ENCODE measurements at regions not wholly inside any gene's neighbourhood (a gene's known extent, or its start where the extent isn't known, plus 50 kb on each side); places are given as distances from the start of the nearest gene placed in this dataset.

DNA sequence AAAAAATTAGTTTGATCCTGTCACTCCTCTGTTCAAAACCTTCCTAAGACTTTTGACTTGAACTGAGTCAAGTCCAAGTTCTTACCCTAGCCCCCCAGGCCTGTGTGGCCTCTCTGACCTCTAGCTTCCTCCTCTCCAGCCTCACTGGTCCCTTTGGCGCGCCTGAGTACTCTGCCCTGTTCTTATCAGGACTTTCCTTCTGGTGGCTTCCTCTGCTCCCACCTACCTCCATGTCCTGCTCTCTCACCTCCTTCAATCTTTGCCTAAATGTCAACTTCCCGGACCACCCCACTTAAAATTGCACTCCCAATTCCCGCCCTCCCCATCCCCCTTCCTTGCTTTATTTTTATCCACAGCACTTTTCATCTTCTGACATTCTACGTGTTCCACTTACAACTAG, 526.1 kb upstream of the KLF4 start:
- no peaks in the 10 kb centered on the region for H3K4me1 ChIP-seq (ENCODE audit: control insufficient read depth in 4 of 4, insufficient read depth in 4 of 4, low read length in 3 of 4)
- H3K9ac ChIP-seq (ENCODE audit: low read depth in 1 of 2, low read length in 2 of 2), result no peak overlapping the region
- H3K27me3 ChIP-seq (ENCODE audit: control insufficient read depth in 4 of 4, insufficient read depth in 4 of 4, low read length in 3 of 4), result no peaks in the 10 kb centered on the region
- H3K4me3 ChIP-seq (ENCODE audit: low read depth in 1 of 3, low read length in 3 of 3), result no peak overlapping the region
- no peak for DNase-seq (ENCODE audit: low spot score)
- no peaks in the 10 kb centered on the region for H3K36me3 ChIP-seq (ENCODE audit: control insufficient read depth in 4 of 4, insufficient read depth in 3 of 4, low read depth in 1 of 4, low read length in 3 of 4)
- no peak overlapping the region for H3K27ac ChIP-seq (ENCODE audit: low read depth in 1 of 2, low read length in 2 of 2)
- TF ChIP-seq, protein P1, sequence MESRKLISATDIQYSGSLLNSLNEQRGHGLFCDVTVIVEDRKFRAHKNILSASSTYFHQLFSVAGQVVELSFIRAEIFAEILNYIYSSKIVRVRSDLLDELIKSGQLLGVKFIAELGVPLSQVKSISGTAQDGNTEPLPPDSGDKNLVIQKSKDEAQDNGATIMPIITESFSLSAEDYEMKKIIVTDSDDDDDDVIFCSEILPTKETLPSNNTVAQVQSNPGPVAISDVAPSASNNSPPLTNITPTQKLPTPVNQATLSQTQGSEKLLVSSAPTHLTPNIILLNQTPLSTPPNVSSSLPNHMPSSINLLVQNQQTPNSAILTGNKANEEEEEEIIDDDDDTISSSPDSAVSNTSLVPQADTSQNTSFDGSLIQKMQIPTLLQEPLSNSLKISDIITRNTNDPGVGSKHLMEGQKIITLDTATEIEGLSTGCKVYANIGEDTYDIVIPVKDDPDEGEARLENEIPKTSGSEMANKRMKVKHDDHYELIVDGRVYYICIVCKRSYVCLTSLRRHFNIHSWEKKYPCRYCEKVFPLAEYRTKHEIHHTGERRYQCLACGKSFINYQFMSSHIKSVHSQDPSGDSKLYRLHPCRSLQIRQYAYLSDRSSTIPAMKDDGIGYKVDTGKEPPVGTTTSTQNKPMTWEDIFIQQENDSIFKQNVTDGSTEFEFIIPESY (IDR thresholded peaks at IDR 0.05), result no peak
- TF ChIP-seq HNF4A (conservative IDR thresholded peaks at IDR 0.05), result no peak
- TF ChIP-seq FOXA2 (IDR thresholded peaks at IDR 0.05), result no peak
- TF ChIP-seq JUND (IDR thresholded peaks at IDR 0.05), result no peak
- TF ChIP-seq, protein P2, sequence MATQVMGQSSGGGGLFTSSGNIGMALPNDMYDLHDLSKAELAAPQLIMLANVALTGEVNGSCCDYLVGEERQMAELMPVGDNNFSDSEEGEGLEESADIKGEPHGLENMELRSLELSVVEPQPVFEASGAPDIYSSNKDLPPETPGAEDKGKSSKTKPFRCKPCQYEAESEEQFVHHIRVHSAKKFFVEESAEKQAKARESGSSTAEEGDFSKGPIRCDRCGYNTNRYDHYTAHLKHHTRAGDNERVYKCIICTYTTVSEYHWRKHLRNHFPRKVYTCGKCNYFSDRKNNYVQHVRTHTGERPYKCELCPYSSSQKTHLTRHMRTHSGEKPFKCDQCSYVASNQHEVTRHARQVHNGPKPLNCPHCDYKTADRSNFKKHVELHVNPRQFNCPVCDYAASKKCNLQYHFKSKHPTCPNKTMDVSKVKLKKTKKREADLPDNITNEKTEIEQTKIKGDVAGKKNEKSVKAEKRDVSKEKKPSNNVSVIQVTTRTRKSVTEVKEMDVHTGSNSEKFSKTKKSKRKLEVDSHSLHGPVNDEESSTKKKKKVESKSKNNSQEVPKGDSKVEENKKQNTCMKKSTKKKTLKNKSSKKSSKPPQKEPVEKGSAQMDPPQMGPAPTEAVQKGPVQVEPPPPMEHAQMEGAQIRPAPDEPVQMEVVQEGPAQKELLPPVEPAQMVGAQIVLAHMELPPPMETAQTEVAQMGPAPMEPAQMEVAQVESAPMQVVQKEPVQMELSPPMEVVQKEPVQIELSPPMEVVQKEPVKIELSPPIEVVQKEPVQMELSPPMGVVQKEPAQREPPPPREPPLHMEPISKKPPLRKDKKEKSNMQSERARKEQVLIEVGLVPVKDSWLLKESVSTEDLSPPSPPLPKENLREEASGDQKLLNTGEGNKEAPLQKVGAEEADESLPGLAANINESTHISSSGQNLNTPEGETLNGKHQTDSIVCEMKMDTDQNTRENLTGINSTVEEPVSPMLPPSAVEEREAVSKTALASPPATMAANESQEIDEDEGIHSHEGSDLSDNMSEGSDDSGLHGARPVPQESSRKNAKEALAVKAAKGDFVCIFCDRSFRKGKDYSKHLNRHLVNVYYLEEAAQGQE (IDR thresholded peaks at IDR 0.05), result no peak
- no peak for TF ChIP-seq GABPA (IDR thresholded peaks at IDR 0.05 in 1 of 2, conservative IDR thresholded peaks at IDR 0.05 in 1 of 2)
- no peak for TF ChIP-seq YY1 (IDR thresholded peaks at IDR 0.05)
- no peak for TF ChIP-seq HNF4G (IDR thresholded peaks at IDR 0.05)
- no peak for TF ChIP-seq SP1 (IDR thresholded peaks at IDR 0.05)
- TF ChIP-seq, protein P3, sequence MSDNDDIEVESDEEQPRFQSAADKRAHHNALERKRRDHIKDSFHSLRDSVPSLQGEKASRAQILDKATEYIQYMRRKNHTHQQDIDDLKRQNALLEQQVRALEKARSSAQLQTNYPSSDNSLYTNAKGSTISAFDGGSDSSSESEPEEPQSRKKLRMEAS (IDR thresholded peaks at IDR 0.05), result no peak
- TF ChIP-seq RAD21 (IDR thresholded peaks at IDR 0.05), result no peak
- TF ChIP-seq RXRA (IDR thresholded peaks at IDR 0.05), result no peak
- no peak for TF ChIP-seq NR2F2 (IDR thresholded peaks at IDR 0.05)
- no peak for TF ChIP-seq EGR1 (IDR thresholded peaks at IDR 0.05; ENCODE audit: low read depth in 2 of 2)
- no peak for TF ChIP-seq TAF1 (conservative IDR thresholded peaks at IDR 0.05)
- TF ChIP-seq, protein P4, sequence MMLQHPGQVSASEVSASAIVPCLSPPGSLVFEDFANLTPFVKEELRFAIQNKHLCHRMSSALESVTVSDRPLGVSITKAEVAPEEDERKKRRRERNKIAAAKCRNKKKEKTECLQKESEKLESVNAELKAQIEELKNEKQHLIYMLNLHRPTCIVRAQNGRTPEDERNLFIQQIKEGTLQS (IDR thresholded peaks at IDR 0.05), result no peak
- TF ChIP-seq, protein P5, sequence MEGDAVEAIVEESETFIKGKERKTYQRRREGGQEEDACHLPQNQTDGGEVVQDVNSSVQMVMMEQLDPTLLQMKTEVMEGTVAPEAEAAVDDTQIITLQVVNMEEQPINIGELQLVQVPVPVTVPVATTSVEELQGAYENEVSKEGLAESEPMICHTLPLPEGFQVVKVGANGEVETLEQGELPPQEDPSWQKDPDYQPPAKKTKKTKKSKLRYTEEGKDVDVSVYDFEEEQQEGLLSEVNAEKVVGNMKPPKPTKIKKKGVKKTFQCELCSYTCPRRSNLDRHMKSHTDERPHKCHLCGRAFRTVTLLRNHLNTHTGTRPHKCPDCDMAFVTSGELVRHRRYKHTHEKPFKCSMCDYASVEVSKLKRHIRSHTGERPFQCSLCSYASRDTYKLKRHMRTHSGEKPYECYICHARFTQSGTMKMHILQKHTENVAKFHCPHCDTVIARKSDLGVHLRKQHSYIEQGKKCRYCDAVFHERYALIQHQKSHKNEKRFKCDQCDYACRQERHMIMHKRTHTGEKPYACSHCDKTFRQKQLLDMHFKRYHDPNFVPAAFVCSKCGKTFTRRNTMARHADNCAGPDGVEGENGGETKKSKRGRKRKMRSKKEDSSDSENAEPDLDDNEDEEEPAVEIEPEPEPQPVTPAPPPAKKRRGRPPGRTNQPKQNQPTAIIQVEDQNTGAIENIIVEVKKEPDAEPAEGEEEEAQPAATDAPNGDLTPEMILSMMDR (IDR thresholded peaks at IDR 0.05; ENCODE audit: low read depth, low read length, missing input control), result no peak
- TF ChIP-seq FOXA1 (IDR thresholded peaks at IDR 0.05), result no peak
- WGBS, result 82% methylated on average over 5 of the region's 5 CpGs
- H3K9me3 ChIP-seq (ENCODE audit: control insufficient read depth in 4 of 4, low read length in 3 of 4), result no peaks in the 10 kb centered on the region
